Caco-2 (cell line): ENCODE measurements at regions not wholly inside any gene's neighbourhood (a gene's known extent, or its start where the extent isn't known, plus 50 kb on each side); places are given as distances from the start of the nearest gene placed in this dataset.
"Not testable (repeated sequence)": the region's sequence is repeated elsewhere in the genome, so short reads cannot be mapped to it uniquely, and the experiment has no call there.

Experiments
- BruUV-seq: library from RNA; stranded (reverse); fragments of 400-500 nt; replicated peaks from 2 replicates; lab custom pipeline; 2021; lab: Mats Ljungman, UMichigan
- CTCF ChIA-PET: fragments of 300-600 bp; sonication (Branson Sonifier 250); formaldehyde crosslinking; loops from one replicate; lab custom pipeline; 2022; ENCODE audit warnings: antibody characterized with exemption; lab: Charles Lee
- POLR2A ChIA-PET: fragments of 300-600 bp; sonication (Branson Sonifier 250); formaldehyde crosslinking; loops from one replicate; lab custom pipeline; 2022; ENCODE audit warnings: antibody characterized with exemption; lab: Charles Lee
- DNase-seq, 2 experiments: peaks; one replicate each; pipeline versions ENCODE4 v3.0.0 to v3.0.0-alpha.2; 2020 to 2022
- H3K27me3 ChIP-seq: replicated peaks from 2 replicates; pipeline ENCODE4 v1.6.0; 2011; ENCODE audit warnings: low read length; ENCODE audit not compliant: control insufficient read depth, insufficient read depth
- H3K36me3 ChIP-seq: 2 replicates; pipeline ENCODE4 v1.5.1; 2011; ENCODE audit warnings: low read length; ENCODE audit not compliant: control insufficient read depth, insufficient read depth
- H3K4me1 ChIP-seq: fragments of 250-450 bp; sonication (Bioruptor Pico); 2 replicates; pipeline ENCODE4 v1.5.1; 2020; ENCODE audit warnings: mild to moderate bottlenecking
- H3K4me3 ChIP-seq: 2 replicates; pipeline ENCODE4 v1.5.1; 2011; ENCODE audit warnings: low read depth, mild to moderate bottlenecking, control low read depth, low read length
- H3K9me3 ChIP-seq: fragments of 250-450 bp; sonication (Bioruptor Pico); 2 replicates; pipeline ENCODE4 v1.5.1; 2020; ENCODE audit warnings: mild to moderate bottlenecking, moderate library complexity
- H3K27ac Mint-ChIP-seq: one replicate; pipeline ENCODE4 v1.8.0; 2022; ENCODE audit warnings: mixed read lengths; ENCODE audit not compliant: unreplicated experiment
- H3K27me3 Mint-ChIP-seq: one replicate; pipeline ENCODE4 v1.8.0; 2022; ENCODE audit warnings: mixed read lengths; ENCODE audit not compliant: insufficient read depth, unreplicated experiment
- H3K36me3 Mint-ChIP-seq: one replicate; pipeline ENCODE4 v1.8.0; 2022; ENCODE audit warnings: mild to moderate bottlenecking, mixed read lengths; ENCODE audit not compliant: insufficient read depth, unreplicated experiment
- H3K4me1 Mint-ChIP-seq: one replicate; pipeline ENCODE4 v1.8.0; 2022; ENCODE audit warnings: low read depth, mixed read lengths; ENCODE audit not compliant: unreplicated experiment
- H3K4me3 Mint-ChIP-seq: one replicate; pipeline ENCODE4 v1.8.0; 2022; ENCODE audit warnings: mild to moderate bottlenecking, moderate library complexity, mixed read lengths; ENCODE audit not compliant: unreplicated experiment
- H3K9me3 Mint-ChIP-seq: one replicate; pipeline ENCODE4 v1.8.0; 2022; ENCODE audit warnings: mixed read lengths; ENCODE audit not compliant: unreplicated experiment
- CTCF ChIP-seq, 2 experiments: fragments of 200-600 bp in 1 of 2; IDR thresholded peaks; 1 replicate in 1 of 2; 2 replicates in 1 of 2; pipeline versions ENCODE4 v1.5.1 to v1.8.0; 2011 to 2022; ENCODE audit warnings: antibody characterized with exemption in 1 of 2, control low read depth in 1 of 2, inconsistent platforms in 1 of 2, low read depth in 1 of 2, low read length in 1 of 2, mild to moderate bottlenecking in 1 of 2, moderate library complexity in 1 of 2; ENCODE audit not compliant: insufficient read depth in 1 of 2, severe bottlenecking in 1 of 2, unreplicated experiment in 1 of 2
- intact Hi-C: fragments of 100-400 bp; cut with micrococcal nuclease; formaldehyde crosslinking; loops from one replicate; pipeline ENCODE4 v1.10.0; 2022; ENCODE audit not compliant: unreplicated experiment

DNA sequence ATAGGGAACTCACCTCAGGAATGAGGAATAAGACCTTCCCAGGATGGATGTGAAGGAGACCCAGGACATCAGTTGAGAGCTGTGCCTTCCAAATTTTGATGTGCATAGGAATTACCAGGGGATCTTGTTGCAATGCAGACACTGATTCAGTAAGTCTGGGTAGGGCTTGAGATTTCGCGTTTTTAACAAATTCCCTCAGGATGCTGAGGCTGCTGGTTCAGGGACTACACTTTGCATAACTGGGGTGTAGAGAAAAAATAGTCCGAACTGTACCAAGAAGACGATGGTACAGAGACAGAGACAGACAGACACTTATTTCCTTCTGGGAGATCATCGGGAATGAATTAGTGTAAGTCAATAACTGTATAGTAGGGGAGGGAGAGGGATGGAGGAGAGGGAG, 82.3 kb upstream of the FREM1 start:
- Histone ChIP-seq H3K27me3 (no peaks in the 10 kb centered on the region), H3K4me3 (no peak overlapping the region), H3K4me1 (no peaks in the 10 kb centered on the region), H3K9me3 (no peaks in the 10 kb centered on the region), H3K36me3 (no peaks in the 10 kb centered on the region)
- H3K4me3 Mint-ChIP-seq, result no peak overlapping the region
- no peak for DNase-seq
- no peaks in the 10 kb centered on the region for H3K4me1 Mint-ChIP-seq
- no peak for TF ChIP-seq CTCF (IDR thresholded peaks at IDR 0.05; ENCODE audit: insufficient read depth in 1 of 2, low read depth in 1 of 2, low read length in 1 of 2, severe bottlenecking in 1 of 2, unreplicated experiment in 1 of 2)
- H3K27ac Mint-ChIP-seq, result no peak overlapping the region
- H3K27me3 Mint-ChIP-seq, result no peaks in the 10 kb centered on the region
- BruUV-seq, result no TSS peak
- ChIA-PET POLR2A (no interaction called here), CTCF (no interaction called here)
- no peaks in the 10 kb centered on the region for H3K9me3 Mint-ChIP-seq
- intact Hi-C loops, result no loop called here
- no peaks in the 10 kb centered on the region for H3K36me3 Mint-ChIP-seq

DNA sequence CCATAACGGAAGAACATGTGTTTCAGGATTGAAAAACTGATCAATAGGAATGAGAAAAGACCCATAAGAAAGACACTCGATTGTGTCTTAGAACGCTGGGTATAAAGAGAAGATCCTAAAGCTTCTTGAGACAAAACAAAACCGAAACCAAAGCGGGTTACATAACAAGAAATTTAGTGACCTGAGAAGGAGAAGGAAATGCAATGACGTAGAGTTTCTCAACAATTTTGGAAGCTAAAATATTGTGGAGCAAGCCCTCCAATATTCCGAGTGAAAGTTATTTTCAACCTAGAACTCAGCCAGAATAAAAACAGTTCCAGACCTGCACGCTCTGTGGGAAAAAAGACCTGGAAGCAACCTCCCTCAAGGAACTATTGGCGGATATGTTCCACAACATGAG, 81.9 kb upstream of the FREM1 start:
- Mint-ChIP-seq H3K9me3 (no peaks in the 10 kb centered on the region), H3K27ac (no peak overlapping the region), H3K36me3 (no peaks in the 10 kb centered on the region), H3K27me3 (no peaks in the 10 kb centered on the region), H3K4me1 (no peaks in the 10 kb centered on the region), H3K4me3 (no peak overlapping the region)
- no peaks in the 10 kb centered on the region for H3K4me1 ChIP-seq
- no peak for TF ChIP-seq CTCF (IDR thresholded peaks at IDR 0.05; ENCODE audit: insufficient read depth in 1 of 2, low read depth in 1 of 2, low read length in 1 of 2, severe bottlenecking in 1 of 2, unreplicated experiment in 1 of 2)
- POLR2A ChIA-PET, result no interaction called here
- BruUV-seq, result no TSS peak
- CTCF ChIA-PET, result no interaction called here
- no peaks in the 10 kb centered on the region for H3K27me3 ChIP-seq
- no peaks in the 10 kb centered on the region for H3K9me3 ChIP-seq
- intact Hi-C loops, result no loop called here
- no peaks in the 10 kb centered on the region for H3K36me3 ChIP-seq
- DNase-seq, result no peak
- no peak overlapping the region for H3K4me3 ChIP-seq

DNA sequence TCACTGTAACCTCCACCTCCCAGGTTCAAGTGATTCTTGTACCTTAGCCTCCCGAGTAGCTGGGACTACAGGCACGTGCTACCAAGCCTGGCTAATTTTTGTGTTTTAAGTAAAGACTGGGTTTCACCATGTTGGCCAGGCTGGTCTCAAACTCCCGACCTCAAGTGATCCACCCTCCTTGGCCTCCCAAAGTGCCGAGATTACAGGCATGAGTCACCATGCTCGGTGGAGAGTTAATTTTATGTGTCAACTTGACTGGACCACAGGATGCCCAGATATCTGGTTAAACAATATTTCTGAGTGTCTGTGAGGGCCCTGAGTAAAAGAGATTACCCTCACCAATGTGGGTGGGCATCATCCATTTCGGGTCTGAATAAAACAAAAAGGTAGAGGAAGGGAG, 80.4 kb upstream of the FREM1 start:
- CTCF ChIA-PET, H3K36me3 ChIP-seq, H3K4me3 ChIP-seq, BruUV-seq, H3K27me3 Mint-ChIP-seq, H3K4me1 Mint-ChIP-seq, H3K4me1 ChIP-seq, intact Hi-C loops, H3K27me3 ChIP-seq, H3K9me3 Mint-ChIP-seq, H3K9me3 ChIP-seq, H3K36me3 Mint-ChIP-seq, POLR2A ChIA-PET, H3K4me3 Mint-ChIP-seq, H3K27ac Mint-ChIP-seq, DNase-seq: not testable (repeated sequence)

- intact Hi-C loops, result no loop called here
- H3K9me3 Mint-ChIP-seq, result no peaks in the 10 kb centered on the region
- no peak overlapping the region for H3K4me3 Mint-ChIP-seq
- DNase-seq, result no peak
- H3K27me3 Mint-ChIP-seq, result no peaks in the 10 kb centered on the region
- H3K4me1 Mint-ChIP-seq, result no peaks in the 10 kb centered on the region
- Histone ChIP-seq H3K9me3 (no peaks in the 10 kb centered on the region), H3K36me3 (no peaks in the 10 kb centered on the region), H3K4me1 (no peaks in the 10 kb centered on the region), H3K4me3 (no peak overlapping the region), H3K27me3 (no peaks in the 10 kb centered on the region)
- POLR2A ChIA-PET, result no interaction called here
- no TSS peak for BruUV-seq
- no peak for TF ChIP-seq CTCF (IDR thresholded peaks at IDR 0.05; ENCODE audit: insufficient read depth in 1 of 2, low read depth in 1 of 2, low read length in 1 of 2, severe bottlenecking in 1 of 2, unreplicated experiment in 1 of 2)
- CTCF ChIA-PET, result no interaction called here
- H3K36me3 Mint-ChIP-seq, result no peaks in the 10 kb centered on the region
- no peak overlapping the region for H3K27ac Mint-ChIP-seq
Observed at GRCh38 chr9:14989811-14990210, 79.6 kb upstream of the FREM1 start.

GRCh38 chr9:14989336-14989735, 79.1 kb upstream of the FREM1 start:
- H3K27me3 Mint-ChIP-seq, CTCF ChIA-PET, BruUV-seq, H3K4me1 ChIP-seq, H3K9me3 Mint-ChIP-seq, H3K4me3 ChIP-seq, H3K36me3 ChIP-seq, H3K9me3 ChIP-seq, H3K27ac Mint-ChIP-seq, H3K27me3 ChIP-seq, POLR2A ChIA-PET, H3K4me1 Mint-ChIP-seq, intact Hi-C loops, H3K4me3 Mint-ChIP-seq, DNase-seq, H3K36me3 Mint-ChIP-seq: not testable (repeated sequence)
